GM13976 (cell line): ENCODE measurements at regions not wholly inside any gene's neighbourhood (a gene's known extent, or its start where the extent isn't known, plus 50 kb on each side); places are given as distances from the start of the nearest gene placed in this dataset.

Experiments
- DNase-seq: peaks from one replicate; pipeline ENCODE4 v3.0.0; 2012; ENCODE audit warnings: low spot score
- in situ Hi-C: fragments of 300-500 bp; cut with MboI; formaldehyde crosslinking; loops from one replicate; pipeline ENCODE4 v1.12.0; 2022; ENCODE audit warnings: low sequenced_read_pairs, mixed read lengths, inconsistent platforms; ENCODE audit not compliant: unreplicated experiment
- TF ChIP-seq, protein P1 (sequence below): IDR thresholded peaks from 2 replicates; pipeline ENCODE4 v1.5.1; 2012; ENCODE audit warnings: borderline replicate concordance, mild to moderate bottlenecking; ENCODE audit not compliant: insufficient read depth; ENCODE audit errors: extremely low read depth, missing control alignments, control extremely low read depth

GRCh38 chr2:8472545-8473323, 209.1 kb upstream of the ID2 start:
- DNase-seq: no peak
- TF ChIP-seq, protein P1, sequence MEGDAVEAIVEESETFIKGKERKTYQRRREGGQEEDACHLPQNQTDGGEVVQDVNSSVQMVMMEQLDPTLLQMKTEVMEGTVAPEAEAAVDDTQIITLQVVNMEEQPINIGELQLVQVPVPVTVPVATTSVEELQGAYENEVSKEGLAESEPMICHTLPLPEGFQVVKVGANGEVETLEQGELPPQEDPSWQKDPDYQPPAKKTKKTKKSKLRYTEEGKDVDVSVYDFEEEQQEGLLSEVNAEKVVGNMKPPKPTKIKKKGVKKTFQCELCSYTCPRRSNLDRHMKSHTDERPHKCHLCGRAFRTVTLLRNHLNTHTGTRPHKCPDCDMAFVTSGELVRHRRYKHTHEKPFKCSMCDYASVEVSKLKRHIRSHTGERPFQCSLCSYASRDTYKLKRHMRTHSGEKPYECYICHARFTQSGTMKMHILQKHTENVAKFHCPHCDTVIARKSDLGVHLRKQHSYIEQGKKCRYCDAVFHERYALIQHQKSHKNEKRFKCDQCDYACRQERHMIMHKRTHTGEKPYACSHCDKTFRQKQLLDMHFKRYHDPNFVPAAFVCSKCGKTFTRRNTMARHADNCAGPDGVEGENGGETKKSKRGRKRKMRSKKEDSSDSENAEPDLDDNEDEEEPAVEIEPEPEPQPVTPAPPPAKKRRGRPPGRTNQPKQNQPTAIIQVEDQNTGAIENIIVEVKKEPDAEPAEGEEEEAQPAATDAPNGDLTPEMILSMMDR: no peak
- in situ Hi-C loops: no loop called here

- TF ChIP-seq, protein P1: no peak
- in situ Hi-C loops: no loop called here
- DNase-seq: peak; percentile 52
Observed at GRCh38 chr2:8475349-8476031, 206.4 kb upstream of the ID2 start.

DNA sequence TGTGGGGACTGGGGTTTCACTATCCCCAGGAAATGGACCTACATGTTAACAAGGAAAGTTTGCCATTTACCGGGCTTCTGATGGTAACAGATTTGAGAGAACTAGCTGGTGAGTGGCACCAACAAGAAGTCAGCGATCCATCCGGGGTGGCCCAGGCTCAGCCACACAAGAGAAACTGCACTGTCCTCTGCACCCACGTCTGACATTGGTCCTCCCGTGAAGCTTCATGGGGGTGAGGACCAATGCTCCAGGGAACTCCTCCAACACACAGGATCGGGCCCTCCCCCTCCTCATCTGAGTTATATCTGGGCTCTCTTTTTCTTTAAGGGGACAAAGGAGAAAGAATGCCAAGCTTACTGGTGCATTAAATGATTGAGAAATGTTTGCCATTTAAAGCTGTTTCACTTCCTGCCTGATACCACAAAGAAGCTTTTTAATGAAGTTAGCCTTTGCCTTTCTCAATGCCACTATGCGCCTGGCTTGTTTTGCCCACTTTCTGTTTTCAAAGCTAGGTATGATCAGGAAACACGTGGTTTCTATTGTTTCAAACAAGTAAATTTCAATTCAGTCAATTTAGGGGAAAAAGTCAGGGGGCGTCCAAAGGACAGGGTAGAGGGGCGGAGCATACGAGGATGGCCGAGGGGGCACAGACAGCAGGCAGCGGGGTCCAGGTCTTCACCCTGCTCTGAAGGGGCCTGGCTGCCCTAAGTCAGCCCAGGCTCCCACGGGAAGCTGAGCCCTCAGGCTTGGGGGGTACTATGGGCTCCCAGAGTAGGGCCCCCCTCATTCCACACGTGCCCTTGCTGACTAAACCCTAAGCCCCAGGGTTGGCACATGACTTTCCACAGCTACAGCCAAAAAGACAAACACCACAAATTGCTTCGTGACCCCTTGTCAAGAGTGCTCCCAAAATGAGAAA, 204.0 kb upstream of the ID2 start:
- in situ Hi-C loops: no loop called here
- TF ChIP-seq, protein P1: no peak
- no peak for DNase-seq

DNA sequence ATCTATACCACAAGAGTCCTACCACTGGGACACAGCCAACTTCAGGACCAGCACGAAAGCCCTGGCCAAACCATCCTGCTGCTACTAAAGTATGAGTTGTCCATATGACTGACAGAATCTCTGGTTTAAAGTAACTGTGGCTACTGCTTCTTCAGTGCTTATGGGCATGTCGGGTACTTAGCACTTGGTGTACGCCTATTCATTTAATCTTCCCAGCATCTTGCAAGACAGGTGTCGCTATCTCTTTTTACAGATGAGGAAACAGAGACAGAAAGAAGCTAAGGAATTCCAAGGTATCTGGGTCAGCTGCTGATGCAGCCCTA, 203.4 kb upstream of the ID2 start:
- TF ChIP-seq, protein P1: no peak
- no peak for DNase-seq
- in situ Hi-C loops: no loop called here

DNA sequence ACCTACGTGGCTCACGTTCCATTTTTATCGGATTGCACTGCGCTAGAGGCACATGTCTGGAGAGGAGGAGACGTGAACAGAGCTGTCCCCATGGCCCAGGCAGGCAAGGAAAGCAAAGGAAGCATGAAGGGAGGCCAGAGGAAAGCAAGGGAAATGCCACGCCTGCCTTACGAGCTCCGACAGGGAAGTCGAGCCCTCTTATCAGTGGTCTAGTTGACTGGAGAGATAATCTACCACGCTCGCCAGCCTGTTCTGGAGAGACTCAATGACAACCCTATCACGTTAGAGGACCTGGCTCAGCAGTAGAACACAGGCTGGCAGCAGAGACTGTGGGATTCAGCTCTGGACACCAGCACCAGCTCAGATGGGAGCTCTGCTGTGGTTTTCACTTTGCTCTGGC, 202.6 kb upstream of the ID2 start:
- no peak for DNase-seq
- in situ Hi-C loops: no loop called here
- TF ChIP-seq, protein P1: no peak

GRCh38 chr2:8480915-8481314, 200.9 kb upstream of the ID2 start:
- no peak for DNase-seq
- in situ Hi-C loops: no loop called here

More at GRCh38 chr2:8480915-8481314, 200.9 kb upstream of the ID2 start:
- TF ChIP-seq, protein P1: no peak
